DND-41 (cell line): ENCODE measurements at regions not wholly inside any gene's neighbourhood (a gene's known extent, or its start where the extent isn't known, plus 50 kb on each side); places are given as distances from the start of the nearest gene placed in this dataset.

ENCODE experiments used
- CTCF ChIP-seq: IDR thresholded peaks from 2 replicates; pipeline ENCODE4 v1.5.1; 2012; ENCODE audit warnings: borderline replicate concordance, low read length, moderate library complexity, mild to moderate bottlenecking; ENCODE audit not compliant: poor library complexity, severe bottlenecking; ENCODE audit errors: extremely low read depth
- EZH2 ChIP-seq: IDR thresholded peaks from 3 replicates; pipeline ENCODE4 v1.6.1; 2012; ENCODE audit warnings: borderline replicate concordance, low read depth, mild to moderate bottlenecking, moderate library complexity, low read length, inconsistent platforms; ENCODE audit not compliant: severe bottlenecking

DNA sequence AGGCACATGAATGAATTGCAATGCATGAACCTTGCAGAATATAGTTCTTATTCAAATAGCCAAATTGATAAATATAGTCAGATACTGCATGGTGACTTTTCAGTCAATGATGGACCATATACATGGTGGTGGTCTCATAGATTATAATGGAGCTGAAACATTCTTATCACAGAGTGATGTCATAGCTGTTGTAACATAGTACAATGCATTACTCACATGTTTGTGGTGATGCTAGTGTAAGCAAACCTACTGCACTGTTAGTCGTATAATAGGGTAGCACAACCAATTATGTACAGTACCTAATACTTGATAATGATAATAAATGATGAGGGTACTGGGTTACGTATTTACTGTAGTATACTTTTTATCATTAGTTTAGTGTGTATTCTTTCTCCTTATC is 280.3 kb downstream of the BCAT1 start:
- TF ChIP-seq CTCF (no peak), EZH2 (no peak)
